Ovary (tissue), 7 donors: ENCODE measurements at regions not wholly inside any gene's neighbourhood (a gene's known extent, or its start where the extent isn't known, plus 50 kb on each side); places are given as distances from the start of the nearest gene placed in this dataset.

Experiments used
- DNase-seq, 5 donors: peaks; one replicate each; pipeline ENCODE4 v3.0.0-alpha.2; 2019 to 2020
- H3K27ac ChIP-seq, 2 donors: fragments of 200-600 bp; one replicate each; pipeline versions ENCODE4 v1.5.1 to v1.8.0; 2019 to 2022
- H3K27me3 ChIP-seq: fragments of 200-600 bp; one replicate; pipeline ENCODE4 v1.8.0; 2022
- H3K36me3 ChIP-seq: fragments of 200-600 bp; sonication (generic); one replicate; pipeline ENCODE4 v1.5.1; 2019
- H3K4me1 ChIP-seq: one replicate; pipeline ENCODE4 v1.8.1; 2013; ENCODE audit warnings: mild to moderate bottlenecking, moderate library complexity; ENCODE audit not compliant: insufficient read depth
- H3K4me3 ChIP-seq: fragments of 200-600 bp; sonication (generic); one replicate; pipeline ENCODE4 v1.5.1; 2017
- H3K9me3 ChIP-seq, 2 donors: fragments of 200-600 bp in 1 of 2; sonication (generic) in 1 of 2; one replicate each; pipeline versions ENCODE4 v1.5.1 to v1.8.1; 2013 to 2019; ENCODE audit warnings: mild to moderate bottlenecking in 1 of 2, moderate library complexity in 1 of 2
- CTCF ChIP-seq, 3 donors: fragments of 450-650 bp in 2 of 3; fragments of 200-600 bp in 1 of 3; IDR thresholded peaks; one replicate each; pipeline versions ENCODE4 v1.5.1 to v1.8.0; 2016 to 2022; ENCODE audit warnings: antibody characterized with exemption in 3 of 3, mild to moderate bottlenecking in 1 of 3
- EP300 ChIP-seq: sonication (generic); formaldehyde crosslinking; IDR thresholded peaks from one replicate; pipeline ENCODE4 v1.6.1; 2017; ENCODE audit warnings: antibody characterized with exemption
- POLR2A ChIP-seq: fragments of 450-650 bp; IDR thresholded peaks from one replicate; pipeline ENCODE4 v1.6.1; 2017; ENCODE audit warnings: antibody characterized with exemption, mild to moderate bottlenecking, moderate library complexity
- WGBS, 3 donors: extraction: QIAGEN DNeasy Blood & Tissue Kit in 1 of 3; methylation state at CpG; one replicate each; pipeline versions ENCODE4 v1.1.5 to v1.1.7; 2013 to 2017; 5-methylcytosine and 5-hydroxymethylcytosine counted together
- intact Hi-C, 4 donors: fragments of 100-400 bp; cut with DNase I; formaldehyde crosslinking; loops; one replicate each; pipeline versions ENCODE4 v1.11.0 to v1.15.1; 2022 to 2023
- donor health status: DM: no; HTN: no; CAD: no; lungs with moderate emphysema.
- donor health status: DM: no; HTN: no; CAD: no.
- donor health status: Bipolar disorder and iron deficiency.
- donor health status: DM: no; HTN: no; CAD: no.
- donor health status: DM: yes; HTN: yes; CAD: no.

- Histone ChIP-seq H3K36me3 (no peaks in the 10 kb centered on the region), H3K4me3 (no peak overlapping the region), H3K4me1 (no peaks in the 10 kb centered on the region), H3K27ac (no peak overlapping the region), H3K9me3 (no peaks in the 10 kb centered on the region), H3K27me3 (no peaks in the 10 kb centered on the region)
- WGBS, 3 donors: 67 to 71% (median 68%) methylated on average over 7 of the region's 7 CpGs
- intact Hi-C loops: no loop called here
- DNase-seq: no peak
- no peak for TF ChIP-seq POLR2A
- TF ChIP-seq CTCF (IDR thresholded peaks at IDR 0.05): no peak
- no peak for TF ChIP-seq EP300
These were observed 532.6 kb downstream of the TMEM182 start for GRCh38 chr2:103294420-103294819.

- H3K4me1 ChIP-seq: no peaks in the 10 kb centered on the region
- H3K36me3 ChIP-seq: no peaks in the 10 kb centered on the region
- no peak for DNase-seq
- 67 to 76% (median 75%) methylated on average over 2 of the region's 2 CpGs for WGBS, 3 donors
- intact Hi-C loops: no loop called here
- no peaks in the 10 kb centered on the region for H3K9me3 ChIP-seq
- TF ChIP-seq EP300 (no peak), CTCF (IDR thresholded peaks at IDR 0.05) (no peak), POLR2A (no peak)
- no peak overlapping the region for H3K4me3 ChIP-seq
- no peaks in the 10 kb centered on the region for H3K27me3 ChIP-seq
- H3K27ac ChIP-seq: no peak overlapping the region
These were observed 533.8 kb downstream of the TMEM182 start for GRCh38 chr2:103295591-103295990.

- WGBS, 3 donors: 60 to 75% (median 64%) methylated on average over 2 of the region's 2 CpGs
- TF ChIP-seq POLR2A (no peak), CTCF (IDR thresholded peaks at IDR 0.05) (no peak), EP300 (no peak)
- DNase-seq: no peak
These were observed 562.8 kb downstream of the TMEM182 start for GRCh38 chr2:103324671-103325070.

GRCh38 chr2:103327386-103327785 is 565.6 kb downstream of the TMEM182 start:
- 54 to 66% (median 56%) methylated on average over 2 of the region's 2 CpGs for WGBS, 3 donors
- H3K36me3 ChIP-seq: no peaks in the 10 kb centered on the region

More at GRCh38 chr2:103324671-103325070, 562.8 kb downstream of the TMEM182 start:
- no peaks in the 10 kb centered on the region for H3K36me3 ChIP-seq
- intact Hi-C loops: no loop called here
- H3K4me1 ChIP-seq: no peaks in the 10 kb centered on the region
- no peak overlapping the region for H3K4me3 ChIP-seq
- no peaks in the 10 kb centered on the region for H3K9me3 ChIP-seq
- no peak overlapping the region for H3K27ac ChIP-seq
- no peaks in the 10 kb centered on the region for H3K27me3 ChIP-seq

More at GRCh38 chr2:103327386-103327785, 565.6 kb downstream of the TMEM182 start:
- Histone ChIP-seq H3K4me3 (no peak overlapping the region), H3K9me3 (no peaks in the 10 kb centered on the region), H3K4me1 (no peaks in the 10 kb centered on the region), H3K27me3 (no peaks in the 10 kb centered on the region), H3K27ac (no peak overlapping the region)
- DNase-seq: no peak
- TF ChIP-seq POLR2A (no peak), EP300 (no peak), CTCF (IDR thresholded peaks at IDR 0.05) (no peak)
- intact Hi-C loops: no loop called here
